Fibroblast of mammary gland (primary cell): ENCODE measurements at regions not wholly inside any gene's neighbourhood (a gene's known extent, or its start where the extent isn't known, plus 50 kb on each side); places are given as distances from the start of the nearest gene placed in this dataset.

Experiments used
- DNase-seq: peaks from one replicate; pipeline ENCODE4 v3.0.0-alpha.2; 2010; ENCODE audit warnings: low read depth
- H3K4me3 ChIP-seq: 2 replicates; pipeline ENCODE4 v1.5.1; 2011; ENCODE audit warnings: low read depth, mild to moderate bottlenecking, low read length, moderate library complexity; ENCODE audit not compliant: control insufficient read depth
- TF ChIP-seq, protein P1 (sequence below): conservative IDR thresholded peaks from 2 replicates; pipeline ENCODE4 v1.5.1; 2011; ENCODE audit warnings: low read depth, low read length, inconsistent platforms; ENCODE audit not compliant: control insufficient read depth, insufficient read depth

DNA sequence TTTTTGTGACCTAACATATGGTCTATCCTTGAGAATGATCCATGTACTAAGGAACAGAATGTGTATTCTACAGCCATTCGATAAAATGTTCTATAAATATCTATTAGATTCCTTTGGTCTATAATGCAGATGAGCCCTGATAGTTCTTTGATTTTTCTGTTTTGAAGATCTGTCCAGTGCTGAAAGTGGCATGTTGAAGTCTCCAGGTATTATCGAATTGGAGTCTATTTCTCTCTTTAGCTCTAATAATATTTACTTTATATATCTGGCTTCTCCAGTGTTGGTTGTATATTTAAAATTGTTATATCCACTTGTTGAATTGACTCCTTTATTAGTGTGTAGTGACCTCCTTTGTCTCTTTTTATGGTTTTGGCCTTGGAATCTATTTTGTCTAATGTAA, 377.9 kb downstream of the ARL6IP6 start:
- TF ChIP-seq, protein P1, sequence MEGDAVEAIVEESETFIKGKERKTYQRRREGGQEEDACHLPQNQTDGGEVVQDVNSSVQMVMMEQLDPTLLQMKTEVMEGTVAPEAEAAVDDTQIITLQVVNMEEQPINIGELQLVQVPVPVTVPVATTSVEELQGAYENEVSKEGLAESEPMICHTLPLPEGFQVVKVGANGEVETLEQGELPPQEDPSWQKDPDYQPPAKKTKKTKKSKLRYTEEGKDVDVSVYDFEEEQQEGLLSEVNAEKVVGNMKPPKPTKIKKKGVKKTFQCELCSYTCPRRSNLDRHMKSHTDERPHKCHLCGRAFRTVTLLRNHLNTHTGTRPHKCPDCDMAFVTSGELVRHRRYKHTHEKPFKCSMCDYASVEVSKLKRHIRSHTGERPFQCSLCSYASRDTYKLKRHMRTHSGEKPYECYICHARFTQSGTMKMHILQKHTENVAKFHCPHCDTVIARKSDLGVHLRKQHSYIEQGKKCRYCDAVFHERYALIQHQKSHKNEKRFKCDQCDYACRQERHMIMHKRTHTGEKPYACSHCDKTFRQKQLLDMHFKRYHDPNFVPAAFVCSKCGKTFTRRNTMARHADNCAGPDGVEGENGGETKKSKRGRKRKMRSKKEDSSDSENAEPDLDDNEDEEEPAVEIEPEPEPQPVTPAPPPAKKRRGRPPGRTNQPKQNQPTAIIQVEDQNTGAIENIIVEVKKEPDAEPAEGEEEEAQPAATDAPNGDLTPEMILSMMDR, result no peak
- no peak overlapping the region for H3K4me3 ChIP-seq
- DNase-seq, result no peak

DNA sequence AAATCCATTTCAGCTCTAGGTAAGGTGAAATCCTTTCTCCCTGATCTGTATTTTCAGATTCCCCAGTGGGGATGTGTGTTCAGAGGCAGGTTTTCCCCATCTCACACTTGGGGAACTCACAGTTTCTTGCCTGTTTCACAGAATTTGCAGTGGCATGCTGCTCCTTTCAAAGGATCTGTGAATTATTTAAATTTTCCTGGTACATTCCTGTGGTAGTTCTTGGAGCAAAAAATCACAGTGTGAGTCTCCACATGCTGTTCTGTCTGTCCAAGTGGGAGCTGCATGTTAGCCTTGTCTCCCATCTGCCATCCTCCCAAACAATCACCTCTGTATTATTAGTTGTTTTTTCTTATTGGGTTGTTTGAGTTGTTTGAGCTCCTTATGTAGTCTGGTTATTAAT, 372.9 kb downstream of the ARL6IP6 start:
- DNase-seq, result no peak
- H3K4me3 ChIP-seq, result no peak overlapping the region

DNA sequence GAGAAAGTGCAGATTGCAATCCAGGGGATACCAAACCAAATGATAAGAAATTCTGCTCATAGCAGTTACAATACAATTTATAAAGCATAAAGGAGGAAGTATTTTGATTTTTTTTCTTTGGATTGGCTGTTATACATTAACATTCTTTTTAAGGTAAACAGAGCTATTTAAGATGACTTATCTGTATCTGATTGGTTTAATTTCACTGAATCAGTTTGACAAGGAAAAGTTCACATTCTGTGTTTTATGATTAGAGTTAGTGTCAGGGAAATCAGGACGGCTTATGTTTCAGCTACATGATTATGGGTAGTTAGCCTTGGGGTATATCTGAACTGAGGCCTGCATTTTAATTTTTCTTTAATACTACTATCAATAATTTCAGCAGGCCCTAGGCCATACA, 360.9 kb downstream of the ARL6IP6 start:
- no peak overlapping the region for H3K4me3 ChIP-seq
- TF ChIP-seq, protein P1, result no peak
- DNase-seq, result no peak

More for the DNA sequence above, 372.9 kb downstream of the ARL6IP6 start:
- TF ChIP-seq, protein P1, result no peak

DNA sequence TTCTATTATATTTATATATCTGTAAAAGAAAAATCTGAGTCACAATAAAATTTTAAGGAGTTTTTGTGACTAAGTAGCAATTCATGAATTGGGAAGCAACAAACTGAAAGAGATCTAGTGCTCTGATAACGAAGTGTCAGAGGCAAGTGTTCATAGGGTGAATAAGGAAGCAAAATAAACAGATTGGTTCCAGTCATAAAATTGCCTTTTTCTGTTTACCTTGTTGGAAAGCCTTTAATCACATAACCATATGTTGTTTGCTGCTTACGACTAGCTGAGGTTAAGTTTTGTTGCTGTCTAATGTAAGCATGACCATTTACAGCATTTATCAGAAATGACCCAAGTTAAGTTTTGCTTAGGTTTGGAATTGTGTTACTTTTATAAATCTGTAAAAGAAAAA, 358.9 kb downstream of the ARL6IP6 start:
- DNase-seq, result no peak
- TF ChIP-seq, protein P1, result no peak
- no peak overlapping the region for H3K4me3 ChIP-seq

DNA sequence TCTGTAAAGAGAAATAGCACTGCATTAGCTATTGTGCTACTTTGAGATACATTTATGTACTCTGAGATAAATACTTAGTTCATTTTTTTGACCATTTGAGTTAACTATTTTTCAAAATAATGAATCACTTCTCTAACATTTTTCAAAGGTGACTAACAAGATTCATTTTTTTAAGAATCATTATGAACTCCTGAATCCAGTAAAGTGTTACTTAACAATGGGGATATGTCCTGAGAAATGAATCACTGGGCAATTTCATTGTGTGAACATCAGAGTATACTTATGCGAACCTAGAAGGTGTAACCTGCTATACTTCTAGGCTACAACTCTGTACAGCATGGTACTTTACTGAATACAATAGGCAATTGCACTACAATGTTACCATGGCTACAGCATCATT, 355.8 kb downstream of the ARL6IP6 start:
- TF ChIP-seq, protein P1, result no peak
- H3K4me3 ChIP-seq, result no peak overlapping the region
- DNase-seq, result no peak

DNA sequence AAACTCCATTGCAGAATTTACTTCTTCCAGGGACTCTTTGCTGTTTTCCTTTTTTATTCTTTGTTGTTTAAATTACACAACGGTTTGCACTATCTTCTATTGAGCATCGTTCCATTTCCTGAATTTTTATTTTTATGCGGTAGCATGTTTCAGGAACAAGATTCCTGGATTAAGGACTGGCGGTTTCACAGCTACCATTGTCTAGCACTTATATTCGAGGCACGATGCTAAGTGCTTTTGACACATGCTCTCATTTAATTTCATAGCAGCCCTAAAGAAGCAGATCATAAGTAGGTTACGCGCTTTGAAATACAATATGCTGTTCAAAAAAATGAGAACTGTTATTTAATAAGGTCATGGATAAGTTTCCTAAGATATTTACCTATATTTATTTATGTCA, 354.4 kb downstream of the ARL6IP6 start:
- TF ChIP-seq, protein P1, result no peak
- no peak overlapping the region for H3K4me3 ChIP-seq
- DNase-seq, result no peak

DNA sequence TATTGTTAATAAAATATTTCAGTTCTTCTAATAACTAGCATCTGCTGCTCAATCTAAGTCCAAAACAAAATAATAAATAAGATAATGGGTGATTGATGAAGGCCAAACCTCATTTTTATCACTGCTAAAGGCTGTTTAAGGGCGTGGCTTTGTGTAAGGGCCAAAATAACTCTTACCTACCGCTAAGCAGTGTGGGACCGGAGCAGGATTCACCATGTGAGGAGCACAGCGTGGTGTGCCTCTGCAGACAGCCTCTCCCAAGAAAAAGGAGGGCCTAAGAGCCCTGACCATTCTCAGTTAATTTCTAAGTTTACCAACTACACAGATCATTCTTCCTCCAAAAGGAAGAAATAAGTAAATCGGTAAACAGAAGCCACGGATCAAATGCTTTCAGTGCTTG, 353.7 kb downstream of the ARL6IP6 start:
- no peak for DNase-seq
- H3K4me3 ChIP-seq, result no peak overlapping the region
- TF ChIP-seq, protein P1, result no peak
